Breast epithelium (tissue), 4 donors: ENCODE measurements at regions not wholly inside any gene's neighbourhood (a gene's known extent, or its start where the extent isn't known, plus 50 kb on each side); places are given as distances from the start of the nearest gene placed in this dataset.

Experiments
- DNase-seq, 2 donors: peaks; one replicate each; pipeline ENCODE4 v3.0.0-alpha.2; 2019; ENCODE audit warnings: low spot score in 2 of 2
- H3K27ac ChIP-seq, 2 donors: fragments of 200-600 bp; sonication (generic) in 1 of 2; one replicate each; pipeline ENCODE4 v1.5.1; 2016 to 2019; ENCODE audit warnings: mild to moderate bottlenecking in 1 of 2
- H3K27me3 ChIP-seq, 2 donors: fragments of 200-600 bp; sonication (generic) in 1 of 2; one replicate each; pipeline versions ENCODE4 v1.5.1 to v1.6.0; 2017 to 2019; ENCODE audit warnings: control low read depth in 1 of 2, mild to moderate bottlenecking in 1 of 2
- H3K36me3 ChIP-seq: fragments of 200-600 bp; one replicate; pipeline ENCODE4 v1.5.1; 2019
- H3K4me1 ChIP-seq, 2 donors: fragments of 200-600 bp; sonication (generic); one replicate each; pipeline ENCODE4 v1.5.1; 2016 to 2019; ENCODE audit warnings: control low read depth in 1 of 2
- H3K4me3 ChIP-seq, 3 donors: fragments of 200-600 bp; sonication (generic); 1 replicate in 2 of 3; 2 replicates in 1 of 3; pipeline ENCODE4 v1.5.1; 2016 to 2019; ENCODE audit warnings: mild to moderate bottlenecking in 3 of 3, moderate library complexity in 2 of 3
- H3K9me3 ChIP-seq, 2 donors: fragments of 200-600 bp; sonication (generic) in 1 of 2; one replicate each; pipeline ENCODE4 v1.5.1; 2016 to 2019; ENCODE audit warnings: control low read depth in 1 of 2
- CTCF ChIP-seq, 3 donors: fragments of 450-650 bp; IDR thresholded peaks; one replicate each; pipeline ENCODE4 v1.5.1; 2016 to 2017; ENCODE audit warnings: antibody characterized with exemption in 3 of 3, mild to moderate bottlenecking in 3 of 3, moderate library complexity in 3 of 3
- POLR2A ChIP-seq: fragments of 450-650 bp; IDR thresholded peaks from one replicate; pipeline ENCODE4 v1.6.1; 2016; ENCODE audit warnings: antibody characterized with exemption, mild to moderate bottlenecking, moderate library complexity
- POLR2AphosphoS5 ChIP-seq, 3 donors: sonication (generic); formaldehyde crosslinking; IDR thresholded peaks; one replicate each; pipeline ENCODE4 v1.6.1; 2017; ENCODE audit warnings: antibody characterized with exemption in 3 of 3
- intact Hi-C: fragments of 100-400 bp; cut with DNase I; formaldehyde crosslinking; loops from one replicate; pipeline ENCODE4 v1.15.1; 2023; ENCODE audit warnings: low total_unique reads

- Histone ChIP-seq H3K4me3 (no peak overlapping the region), H3K4me1 (no peaks in the 10 kb centered on the region), H3K36me3 (no peaks in the 10 kb centered on the region), H3K9me3 (no peaks in the 10 kb centered on the region), H3K27me3 (no peaks in the 10 kb centered on the region), H3K27ac (no peak overlapping the region)
- no peak for DNase-seq
- TF ChIP-seq POLR2AphosphoS5 (IDR thresholded peaks at IDR 0.05) (no peak), CTCF (IDR thresholded peaks at IDR 0.05) (no peak), POLR2A (no peak)
- intact Hi-C loops = no loop called here
Measured at GRCh38 chr17:71176331-71176730, 944.5 kb upstream of the SOX9 start.

GRCh38 chr17:71176928-71177443 lies 943.8 kb upstream of the SOX9 start:
- DNase-seq = no peak
- no peaks in the 10 kb centered on the region for H3K27me3 ChIP-seq
- H3K9me3 ChIP-seq = no peaks in the 10 kb centered on the region
- no peak overlapping the region for H3K27ac ChIP-seq
- no peak overlapping the region for H3K4me3 ChIP-seq
- TF ChIP-seq CTCF (IDR thresholded peaks at IDR 0.05) (no peak), POLR2A (no peak), POLR2AphosphoS5 (IDR thresholded peaks at IDR 0.05) (no peak)
- H3K36me3 ChIP-seq = no peaks in the 10 kb centered on the region
- H3K4me1 ChIP-seq = no peaks in the 10 kb centered on the region
- intact Hi-C loops = no loop called here

- intact Hi-C loops = no loop called here
- H3K9me3 ChIP-seq = no peaks in the 10 kb centered on the region
- H3K4me1 ChIP-seq = no peaks in the 10 kb centered on the region
- TF ChIP-seq POLR2A = no peak
- TF ChIP-seq CTCF (IDR thresholded peaks at IDR 0.05) = no peak
- no peak for TF ChIP-seq POLR2AphosphoS5 (IDR thresholded peaks at IDR 0.05)
- no peaks in the 10 kb centered on the region for H3K27me3 ChIP-seq
- H3K27ac ChIP-seq = no peak overlapping the region
- DNase-seq = no peak
- H3K4me3 ChIP-seq = no peak overlapping the region
- H3K36me3 ChIP-seq = no peaks in the 10 kb centered on the region
Measured at GRCh38 chr17:71180801-71181385, 939.9 kb upstream of the SOX9 start.

GRCh38 chr17:71183066-71183660 lies 937.7 kb upstream of the SOX9 start:
- no peak for DNase-seq
- Histone ChIP-seq H3K4me3 (no peak overlapping the region), H3K27ac (no peak overlapping the region), H3K4me1 (no peaks in the 10 kb centered on the region), H3K36me3 (no peaks in the 10 kb centered on the region), H3K27me3 (no peaks in the 10 kb centered on the region), H3K9me3 (no peaks in the 10 kb centered on the region)
- TF ChIP-seq POLR2A (no peak), CTCF (IDR thresholded peaks at IDR 0.05) (no peak), POLR2AphosphoS5 (IDR thresholded peaks at IDR 0.05) (no peak)
- intact Hi-C loops = no loop called here

GRCh38 chr17:71184716-71185115 lies 936.1 kb upstream of the SOX9 start:
- Histone ChIP-seq H3K36me3 (no peaks in the 10 kb centered on the region), H3K4me1 (no peaks in the 10 kb centered on the region), H3K4me3 (no peak overlapping the region), H3K27me3 (no peaks in the 10 kb centered on the region), H3K9me3 (no peaks in the 10 kb centered on the region), H3K27ac (no peak overlapping the region)
- intact Hi-C loops = no loop called here
- TF ChIP-seq CTCF (IDR thresholded peaks at IDR 0.05) = no peak
- no peak for TF ChIP-seq POLR2AphosphoS5 (IDR thresholded peaks at IDR 0.05)
- no peak for TF ChIP-seq POLR2A
- no peak for DNase-seq
